HS-5 (cell line): ENCODE measurements at regions not wholly inside any gene's neighbourhood (a gene's known extent, or its start where the extent isn't known, plus 50 kb on each side); places are given as distances from the start of the nearest gene placed in this dataset.

ENCODE experiments used
- DNase-seq: peaks from one replicate; pipeline ENCODE4 v3.0.0-alpha.2; 2012; ENCODE audit warnings: low read depth

- no peak for DNase-seq
These were observed 141.1 kb upstream of the ZXDA start for GRCh38 chrX:58051346-58051745.

GRCh38 chrX:58044130-58044529 lies 133.9 kb upstream of the ZXDA start:
- DNase-seq: no peak

GRCh38 chrX:58025979-58026378 lies 115.7 kb upstream of the ZXDA start:
- peak; percentile 2 for DNase-seq

- no peak for DNase-seq
These were observed 75.7 kb upstream of the ZXDA start for GRCh38 chrX:57985951-57986350.

- DNase-seq: no peak
These were observed 74.4 kb upstream of the ZXDA start for GRCh38 chrX:57984620-57985019.

DNA sequence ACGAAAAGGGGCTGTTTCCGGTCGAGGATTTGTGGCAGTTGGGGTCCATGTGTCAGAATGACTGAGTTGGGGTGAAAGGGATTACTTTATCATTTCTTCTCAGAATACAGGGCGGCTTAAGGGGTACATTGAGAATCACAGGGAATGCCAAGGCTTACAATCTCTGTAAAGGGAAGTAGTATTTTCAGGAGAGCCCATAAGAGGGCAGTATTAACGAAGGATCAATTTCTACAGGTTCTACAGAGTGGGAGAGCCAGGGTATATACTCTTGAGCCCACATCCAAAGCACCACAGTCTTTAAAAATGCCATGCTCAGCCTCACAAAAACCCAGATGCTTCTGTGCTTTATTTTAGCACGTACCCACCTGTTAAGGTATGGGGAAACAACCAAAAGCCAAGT lies 67.7 kb upstream of the ZXDA start:
- no peak for DNase-seq

- DNase-seq: no peak
These were observed 54.7 kb upstream of the ZXDA start for GRCh38 chrX:57964975-57965374.
